HG02870 (cell line): ENCODE measurements at regions not wholly inside any gene's neighbourhood (a gene's known extent, or its start where the extent isn't known, plus 50 kb on each side); places are given as distances from the start of the nearest gene placed in this dataset.

ENCODE experiments used
- ATAC-seq: cut with Tn5 transposase; IDR thresholded peaks from one replicate; pipeline ENCODE4 v1.9.1; 2021; ENCODE audit warnings: mild to moderate bottlenecking, moderate library complexity; ENCODE audit not compliant: unreplicated experiment

DNA sequence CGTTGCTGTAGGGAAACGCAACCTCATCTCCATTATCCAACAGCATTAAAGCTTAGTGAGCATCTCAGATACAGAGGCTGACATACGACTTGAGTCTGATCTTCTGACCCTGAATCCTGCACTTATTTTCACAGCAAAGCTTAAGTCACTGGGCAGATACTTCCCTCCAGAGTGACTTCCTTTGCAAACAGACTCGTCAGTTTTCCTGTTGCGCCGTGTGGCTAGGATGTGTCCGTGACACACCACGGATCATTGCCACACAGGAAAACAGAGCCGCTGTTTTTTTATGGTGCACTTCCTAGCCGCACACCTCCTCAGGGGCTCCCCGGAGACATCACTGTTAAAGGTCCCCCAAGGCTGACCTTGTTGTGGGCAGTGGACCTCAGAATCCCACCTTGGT is 94.9 kb upstream of the MKI67 start:
- ATAC-seq: no peak

DNA sequence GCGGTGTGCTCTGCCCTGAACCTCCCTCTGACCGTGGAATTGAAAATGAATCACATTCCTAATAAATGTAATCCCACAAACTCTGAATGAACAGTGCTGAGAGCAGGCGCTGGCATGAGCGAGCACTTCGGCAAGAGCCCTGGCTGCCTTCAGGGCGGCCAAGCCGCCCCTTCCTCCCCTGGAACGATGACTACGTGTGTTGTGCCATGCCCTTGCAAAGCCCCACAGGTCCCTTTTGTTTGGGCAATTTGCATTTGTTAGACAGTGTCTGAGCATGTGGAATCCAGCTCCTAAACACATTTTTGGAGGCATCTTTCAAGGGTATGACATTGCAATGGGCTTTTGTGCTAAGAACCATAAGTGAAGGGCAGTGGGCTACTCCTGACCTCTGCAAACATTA is 95.6 kb upstream of the MKI67 start:
- no peak for ATAC-seq

DNA sequence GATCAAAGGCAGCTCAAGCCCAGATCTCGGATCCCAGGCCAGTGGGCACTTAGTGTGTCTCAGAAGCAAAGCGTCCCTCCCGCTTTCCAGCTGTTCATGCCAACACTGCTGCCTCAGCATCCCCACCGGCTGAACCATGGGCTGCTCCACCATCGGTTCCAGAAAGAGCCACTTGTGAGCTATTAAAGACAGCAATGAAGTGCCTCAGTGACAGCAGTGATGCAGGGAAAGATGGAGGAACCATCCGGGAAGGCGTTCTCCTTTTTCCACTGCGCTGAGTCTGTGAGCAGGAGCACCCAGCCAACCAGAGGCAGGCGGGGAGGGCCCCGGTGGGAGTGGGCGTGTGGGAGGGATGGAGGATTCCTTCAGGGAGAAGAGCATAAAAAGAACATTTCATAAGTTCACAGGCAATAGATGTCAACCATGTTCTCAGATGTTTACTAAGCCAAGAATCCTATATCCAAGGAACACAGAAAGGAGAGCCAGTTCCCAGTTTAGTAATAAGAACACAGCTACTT is 96.2 kb upstream of the MKI67 start:
- no peak for ATAC-seq

DNA sequence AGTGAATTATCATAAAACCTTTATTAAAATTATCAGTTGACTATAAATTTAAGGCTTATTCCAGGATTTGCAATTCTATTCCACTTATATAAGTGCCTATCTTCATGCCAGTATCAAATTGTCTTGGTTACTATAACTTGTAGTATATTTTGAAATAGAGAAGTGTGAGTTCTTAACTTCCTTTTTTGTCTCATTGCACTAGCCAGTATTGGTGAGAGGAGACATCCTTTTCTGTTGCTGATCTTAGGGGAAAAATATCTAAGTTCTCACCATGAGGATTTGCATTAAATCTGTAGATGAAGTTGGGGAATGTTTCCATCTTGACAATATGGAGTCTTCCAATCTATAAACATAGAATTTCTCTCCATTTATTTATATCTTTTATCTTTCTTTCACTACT is 104.2 kb upstream of the MKI67 start:
- no peak for ATAC-seq

DNA sequence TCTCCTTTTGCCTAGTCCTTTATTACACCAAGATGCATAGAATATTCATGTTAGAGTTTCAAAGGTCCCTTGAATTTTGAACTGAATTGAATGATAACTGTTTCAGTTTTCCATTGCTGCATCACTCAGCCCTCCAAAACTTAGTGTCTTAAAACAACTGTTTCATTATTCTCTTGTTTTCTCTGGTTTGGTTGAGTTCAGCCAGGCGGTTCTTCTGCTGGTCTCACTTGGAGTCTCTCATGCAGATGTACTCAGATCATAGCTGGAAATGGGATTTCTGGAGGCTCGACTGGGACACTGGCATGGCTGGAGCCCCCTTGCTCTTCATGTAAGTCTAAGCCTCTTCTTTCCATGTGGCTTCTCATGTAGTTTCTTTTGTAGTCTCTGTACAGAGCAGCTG is 107.2 kb upstream of the MKI67 start:
- no peak for ATAC-seq

DNA sequence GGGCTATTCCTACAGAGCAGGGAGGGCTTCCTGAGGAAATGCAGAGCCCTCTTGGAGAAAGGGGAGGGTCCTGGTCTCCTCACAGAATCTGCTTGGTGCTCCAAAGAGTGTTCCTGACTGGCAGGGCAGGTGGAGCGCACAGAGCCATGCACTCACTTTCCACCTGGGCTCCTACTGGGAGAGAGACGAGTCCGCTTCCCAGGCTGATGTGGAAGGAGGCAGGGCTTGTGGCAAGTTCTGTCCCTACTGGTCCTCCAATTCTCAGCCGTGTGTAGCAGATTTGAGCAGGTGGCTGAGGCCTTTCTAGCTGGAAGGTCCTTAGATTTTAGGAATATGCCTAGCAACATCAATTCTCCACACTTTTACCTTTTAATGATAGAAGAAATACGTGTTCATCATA is 111.5 kb upstream of the MKI67 start:
- no peak for ATAC-seq

DNA sequence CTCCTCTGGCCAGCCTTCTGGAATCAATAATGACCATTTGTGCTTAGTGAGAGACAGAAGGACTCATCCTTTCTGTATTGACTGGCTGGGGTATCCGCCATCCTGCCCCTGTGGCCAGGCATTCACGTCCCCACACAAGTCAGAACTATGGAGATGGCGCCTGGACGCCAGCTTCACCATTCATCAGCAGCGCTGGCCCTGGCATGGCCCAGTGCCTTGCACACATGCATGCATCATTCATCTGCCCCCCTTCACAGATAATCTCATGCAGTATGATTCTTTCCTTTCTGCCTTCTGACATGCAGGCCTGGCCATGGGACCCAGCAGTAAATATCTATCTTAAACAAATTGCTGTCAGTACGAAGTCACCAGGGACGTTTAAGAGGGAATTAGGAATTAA is 114.8 kb upstream of the MKI67 start:
- no peak for ATAC-seq

DNA sequence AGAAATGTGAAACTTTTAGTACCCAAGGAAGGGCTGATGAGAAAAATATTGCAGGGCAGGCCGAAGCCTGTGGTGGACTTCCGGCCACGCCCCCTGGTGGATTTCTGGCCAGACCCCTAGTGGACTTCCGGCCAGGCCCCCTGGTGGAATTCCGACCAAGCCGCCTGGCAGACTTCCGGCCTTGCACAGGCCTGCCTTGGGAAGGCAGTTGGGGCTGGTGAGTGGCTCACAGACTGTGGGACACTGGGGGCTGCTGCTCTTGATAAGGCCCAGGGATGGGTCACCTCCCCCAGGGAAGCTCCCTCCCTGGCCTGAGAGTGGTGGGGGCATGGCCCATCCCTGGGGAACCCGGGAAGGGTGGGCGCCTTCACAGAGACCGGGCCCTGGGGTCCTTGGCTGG is 116.4 kb upstream of the MKI67 start:
- no peak for ATAC-seq

DNA sequence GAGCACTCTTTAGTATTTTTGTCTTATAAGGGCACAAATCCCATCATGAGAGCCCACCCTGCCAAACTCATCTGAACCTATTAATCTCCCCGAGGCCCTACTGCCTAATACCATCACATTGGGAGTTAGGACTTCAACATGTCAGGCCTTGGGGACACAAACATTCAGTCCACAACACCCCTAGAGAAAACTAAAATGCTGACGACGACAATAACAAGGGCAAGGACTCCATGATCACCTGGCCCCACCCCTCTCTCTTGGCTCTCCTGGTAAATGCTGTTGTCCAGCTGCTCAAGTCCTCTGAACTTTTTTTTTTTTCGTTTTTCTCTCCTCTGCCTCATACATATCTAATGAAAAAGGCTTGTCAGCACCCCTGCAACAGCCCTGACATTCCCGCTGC is 118.8 kb upstream of the MKI67 start:
- no peak for ATAC-seq

DNA sequence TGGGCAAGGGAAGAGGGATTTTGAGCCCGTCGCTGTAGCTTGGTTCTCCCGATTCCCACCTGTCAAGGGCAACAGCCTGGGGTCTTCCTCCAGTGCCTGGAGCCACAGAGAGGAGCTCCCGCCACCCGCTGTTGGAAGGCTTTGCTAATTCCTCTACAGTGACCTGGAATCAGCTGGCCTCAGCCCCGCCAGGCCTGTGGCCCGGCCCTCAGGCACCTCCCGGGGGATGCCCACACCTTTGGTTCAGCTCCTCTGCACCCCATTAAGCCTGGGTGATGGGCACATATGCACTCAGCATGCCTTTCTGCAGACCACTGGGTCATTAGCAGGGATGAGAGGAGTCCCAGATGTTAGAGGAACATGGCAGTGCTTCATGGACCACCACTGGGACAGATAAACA is 121.4 kb upstream of the MKI67 start:
- no peak for ATAC-seq

DNA sequence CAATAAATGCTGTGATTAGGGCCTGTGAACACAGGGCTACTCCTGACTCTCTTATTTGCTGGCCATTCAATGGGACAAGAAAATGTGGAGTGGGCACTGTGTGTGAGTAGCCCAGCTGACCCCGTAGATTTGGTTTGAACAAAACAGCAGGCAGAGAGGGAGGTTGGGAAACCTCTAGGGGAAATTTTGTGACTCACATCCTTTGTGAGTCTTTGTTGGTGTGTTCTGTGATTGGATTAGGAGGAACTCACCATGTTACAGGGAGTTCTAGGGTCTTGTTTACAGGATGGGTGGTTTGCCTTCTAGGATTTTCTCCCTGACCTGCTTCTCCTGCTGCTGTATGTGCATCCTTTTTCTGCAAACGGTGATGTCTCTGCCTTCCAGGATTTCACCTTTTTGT is 128.3 kb upstream of the MKI67 start:
- ATAC-seq: no peak

DNA sequence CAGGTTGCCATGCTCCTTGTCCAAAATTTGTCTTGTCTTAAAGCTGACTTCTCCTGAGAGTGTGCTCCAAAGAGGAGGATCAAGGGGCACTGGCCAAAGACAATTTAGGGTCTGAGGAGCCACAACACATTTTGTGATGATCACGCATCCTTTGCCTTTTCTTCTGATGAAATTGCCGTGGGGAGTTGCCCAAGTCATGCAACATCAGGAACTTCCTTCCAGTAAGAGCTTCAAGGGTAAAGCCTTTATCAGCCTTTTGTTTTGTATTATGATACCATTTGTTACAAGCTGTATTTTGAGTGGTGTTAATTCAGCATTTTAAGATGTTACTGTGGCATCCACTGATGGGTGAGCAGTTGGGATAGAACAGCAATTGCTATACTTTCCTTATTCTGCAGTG is 131.2 kb upstream of the MKI67 start:
- no peak for ATAC-seq

DNA sequence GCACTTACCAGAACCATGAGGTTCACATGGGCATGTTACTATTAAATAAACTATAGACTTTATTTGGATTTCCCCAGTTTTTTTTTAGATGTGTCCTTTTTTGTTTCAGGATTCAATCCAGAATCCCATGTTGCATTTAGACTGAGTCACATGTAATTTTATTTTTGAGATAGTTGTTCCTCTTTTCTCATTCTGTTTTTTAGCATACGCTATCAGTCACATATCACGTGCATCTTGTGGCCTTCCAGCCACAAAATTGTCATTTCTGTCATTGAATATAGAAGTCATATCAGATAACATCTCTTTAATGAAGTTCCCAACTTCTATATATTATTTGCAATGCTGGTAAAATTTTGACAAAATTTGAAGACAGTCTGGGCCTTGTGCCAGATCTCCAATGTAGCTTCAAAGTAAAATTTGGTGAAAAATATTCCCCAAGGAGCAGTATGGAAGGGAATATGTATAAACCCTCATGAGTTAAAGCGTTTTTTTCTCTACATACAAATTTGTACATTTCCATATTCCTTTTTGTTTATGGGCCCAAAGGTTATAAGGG is 132.3 kb upstream of the MKI67 start:
- ATAC-seq: no peak

DNA sequence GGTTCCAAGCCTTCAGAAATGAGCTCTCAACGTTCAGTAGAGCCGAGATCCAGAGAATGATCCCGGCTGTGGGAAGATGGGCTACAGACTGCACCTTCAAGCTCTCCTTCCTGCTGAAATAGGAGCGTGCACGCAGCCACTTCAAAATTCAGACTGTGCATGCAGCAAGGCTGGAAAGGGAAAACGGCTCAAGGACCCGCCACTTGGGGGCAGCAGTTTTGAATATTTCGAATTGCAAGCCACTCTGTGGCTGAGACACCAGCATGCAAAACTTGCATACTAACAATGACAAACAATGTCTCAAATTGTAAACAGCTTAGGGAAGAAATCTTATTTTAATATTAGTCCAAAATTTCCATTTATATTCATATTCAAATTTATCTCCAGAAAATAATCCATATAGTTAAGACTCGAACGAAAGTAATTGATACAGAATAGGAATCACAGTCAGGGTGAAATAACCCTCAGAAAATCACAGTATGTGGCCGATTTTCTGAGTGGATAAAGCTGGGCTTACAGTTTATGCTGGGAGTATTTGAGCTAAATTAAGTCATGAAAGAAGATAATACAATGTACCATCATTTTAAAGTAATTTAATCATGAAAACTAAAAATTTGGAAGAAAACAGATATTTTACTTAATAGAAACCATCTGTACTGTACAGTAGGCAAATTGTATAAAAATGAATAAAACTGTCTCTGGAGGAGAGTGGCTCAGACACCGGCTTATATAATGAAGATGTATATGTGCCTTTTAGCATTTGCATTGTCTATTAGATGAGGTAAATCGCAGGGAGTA is 137.9 kb upstream of the MKI67 start:
- no peak for ATAC-seq

DNA sequence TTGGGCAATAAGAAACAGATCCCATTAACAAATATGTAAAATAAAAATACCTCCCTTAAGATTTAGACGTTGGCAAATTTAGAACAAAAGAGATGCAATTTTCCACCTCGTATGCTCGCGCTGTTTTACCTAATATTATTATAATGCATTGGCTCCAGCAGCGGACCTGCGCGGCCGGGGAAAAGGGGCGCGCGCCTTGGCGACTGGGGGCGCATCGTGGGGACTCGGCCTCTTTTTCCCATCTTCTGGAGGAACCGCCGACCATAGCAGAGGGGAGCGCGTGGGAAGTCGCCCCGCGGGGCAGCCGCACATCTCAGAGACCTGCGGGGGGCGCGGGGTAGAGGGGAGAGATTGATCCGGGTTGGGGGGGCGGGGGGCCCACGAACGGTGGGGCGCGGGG is 139.4 kb upstream of the MKI67 start:
- ATAC-seq: no peak

DNA sequence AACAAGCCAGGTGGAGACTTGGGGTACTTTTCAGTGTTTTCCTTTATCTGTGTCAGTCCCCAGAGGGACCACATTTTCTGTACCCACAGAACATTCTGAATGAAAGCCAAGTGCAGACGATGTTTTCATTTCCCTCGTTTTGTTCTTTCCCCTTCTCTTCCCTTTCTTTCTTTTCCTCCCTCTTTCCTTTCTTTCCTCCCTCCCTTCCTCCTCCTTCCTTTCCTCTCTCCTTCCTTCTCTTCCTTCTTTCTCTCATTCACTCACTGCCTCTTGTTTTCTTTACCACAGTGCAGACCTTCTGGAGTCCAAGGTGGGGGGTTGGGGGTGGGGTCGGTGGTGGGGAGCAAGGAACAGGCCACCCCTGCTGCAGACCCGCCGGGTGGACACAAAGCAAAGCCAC is 141.4 kb upstream of the MKI67 start:
- ATAC-seq: no peak

DNA sequence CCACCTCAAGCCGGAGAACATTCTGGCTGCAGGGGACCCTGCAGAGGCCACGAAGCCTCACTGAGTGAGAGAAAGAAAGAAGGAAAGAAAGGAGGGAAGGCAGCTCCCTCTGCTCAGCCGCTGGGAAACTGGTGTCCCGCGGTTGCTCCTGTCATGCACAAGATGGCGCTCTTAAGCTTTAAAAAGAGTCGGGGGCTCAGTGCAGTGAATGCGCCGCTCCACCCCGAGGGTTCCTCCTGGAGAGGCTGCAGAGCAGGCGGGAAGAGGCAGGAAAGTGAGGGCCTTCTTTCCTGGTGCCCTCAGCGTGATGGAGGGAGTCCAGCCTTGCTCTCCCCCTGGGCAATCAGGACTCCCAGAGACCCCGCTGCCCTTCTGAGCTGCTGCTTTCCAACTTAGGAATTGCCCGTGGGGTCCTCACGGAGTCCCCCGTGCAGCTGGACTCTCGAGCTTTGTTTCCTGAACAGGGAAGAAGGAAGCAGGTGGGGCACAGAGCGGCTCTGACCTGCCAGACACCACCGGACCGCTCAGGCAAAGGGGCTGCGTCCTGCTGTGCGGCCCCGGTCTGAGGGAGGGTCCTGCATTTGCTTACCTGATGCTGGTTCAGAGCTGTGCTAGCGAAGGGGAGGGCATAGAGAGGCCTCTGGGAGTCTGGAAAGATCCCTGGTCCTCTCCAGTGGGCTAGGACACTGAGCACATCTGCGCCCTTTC is 141.9 kb upstream of the MKI67 start:
- ATAC-seq: no peak

DNA sequence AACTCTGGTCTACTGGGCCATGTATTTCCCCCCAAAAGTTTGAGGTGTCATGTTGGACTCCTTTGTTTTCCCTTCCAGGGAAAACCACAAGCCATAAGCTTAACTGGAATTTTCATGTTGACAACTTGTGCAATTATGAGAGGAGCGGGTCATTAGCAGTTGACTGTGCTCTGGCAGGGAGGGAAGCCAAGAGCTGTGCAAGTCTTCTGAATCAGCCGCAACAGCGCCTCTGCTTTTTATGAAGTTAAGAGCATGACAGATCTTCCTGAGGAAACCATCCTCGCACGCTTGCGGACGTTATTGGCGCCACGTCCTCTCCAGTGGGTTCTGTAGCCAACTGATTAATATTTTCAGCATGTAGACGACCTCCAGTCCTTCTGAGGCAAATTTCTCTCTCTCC is 148.7 kb upstream of the MKI67 start:
- ATAC-seq: no peak

DNA sequence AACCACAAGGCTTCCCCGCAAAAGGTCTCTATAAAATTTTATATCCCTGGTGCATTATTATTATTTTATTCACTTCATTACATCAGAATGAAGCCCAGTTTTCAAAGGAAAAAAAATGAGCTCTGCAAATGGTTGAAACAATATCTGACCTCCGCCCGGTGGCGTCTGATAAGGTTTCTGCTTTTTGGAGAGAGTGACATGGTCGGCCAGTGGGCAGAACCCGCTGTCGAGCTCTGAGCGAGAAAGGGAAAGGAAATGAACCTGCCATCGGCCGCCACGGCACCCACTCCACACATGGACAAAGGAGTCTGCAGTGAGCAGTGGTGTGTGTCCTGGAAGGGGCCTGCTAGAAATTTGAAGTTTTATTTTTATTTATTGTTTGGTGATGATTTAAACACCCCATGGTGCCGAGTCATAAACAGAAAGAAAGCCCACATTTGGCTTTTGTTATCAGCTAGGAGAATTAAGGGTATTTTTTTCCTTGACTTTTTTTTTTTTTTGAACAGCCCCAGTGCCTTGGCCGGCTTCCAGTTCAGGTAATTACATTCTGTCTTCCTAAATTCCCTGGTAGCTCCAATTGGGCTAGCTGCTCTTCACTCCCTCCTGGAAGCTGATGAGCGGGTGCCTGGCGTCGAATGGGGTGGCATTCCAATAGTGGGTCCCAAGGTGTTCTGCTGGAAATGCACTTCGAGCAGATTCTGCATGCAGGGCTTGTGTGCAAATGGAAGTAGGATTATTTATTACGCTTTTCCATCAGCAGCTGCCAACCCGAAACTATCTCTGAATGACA is 149.4 kb upstream of the MKI67 start:
- no peak for ATAC-seq

DNA sequence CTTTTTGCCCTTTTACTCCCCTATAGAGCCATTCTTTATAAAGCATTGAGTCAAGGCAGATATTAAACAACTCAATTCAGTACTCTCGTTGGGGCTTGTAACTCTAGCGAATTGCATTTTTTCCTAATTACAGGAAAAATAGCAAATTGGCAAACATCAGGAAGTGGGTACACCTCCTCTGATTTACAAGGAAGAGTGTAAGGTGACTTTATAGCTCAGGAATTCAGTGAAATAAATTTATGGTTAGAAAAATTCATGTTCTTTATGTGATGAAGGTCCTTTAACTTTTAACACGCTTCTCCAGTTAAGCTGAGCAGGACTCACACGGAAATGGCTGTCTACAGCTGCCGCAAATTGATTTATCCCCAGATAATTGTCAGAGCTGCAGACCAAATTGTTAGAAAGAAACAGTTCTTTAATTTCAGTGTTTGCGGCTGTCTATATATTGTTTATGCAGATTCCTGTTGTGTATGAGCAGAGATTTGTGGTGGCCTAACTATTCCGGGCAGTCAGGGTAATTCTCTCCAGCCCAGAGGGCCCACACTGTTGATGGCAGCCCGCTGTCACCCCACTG is 151.1 kb upstream of the MKI67 start:
- ATAC-seq: no peak

DNA sequence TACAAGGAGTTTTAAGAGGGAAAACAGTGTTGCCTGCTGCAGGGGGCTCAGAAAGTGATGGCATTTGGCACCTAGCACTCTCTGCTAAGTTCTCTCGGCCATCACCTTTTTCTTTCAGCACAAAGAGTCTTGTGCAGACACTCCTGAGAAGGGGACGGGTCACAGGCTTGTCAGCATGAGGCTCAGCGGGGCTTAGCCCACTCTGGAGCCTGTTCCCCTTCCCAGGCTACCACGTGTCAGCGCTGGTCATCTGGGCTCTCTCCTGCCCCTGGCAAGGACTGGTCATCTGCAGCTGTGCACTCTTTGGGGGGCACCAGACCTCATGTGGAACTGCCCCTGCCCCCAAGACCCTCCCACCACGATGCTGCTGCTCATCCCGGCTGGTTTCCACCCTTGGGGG is 152.1 kb upstream of the MKI67 start:
- ATAC-seq: no peak
